ENCODE measurements at regions not wholly inside any gene's neighbourhood (a gene's known extent, or its start where the extent isn't known, plus 50 kb on each side); places are given as distances from the start of the nearest gene placed in this dataset.
"Not testable (repeated sequence)": the region's sequence is repeated elsewhere in the genome, so short reads cannot be mapped to it uniquely, and the experiment has no call there.

DNA sequence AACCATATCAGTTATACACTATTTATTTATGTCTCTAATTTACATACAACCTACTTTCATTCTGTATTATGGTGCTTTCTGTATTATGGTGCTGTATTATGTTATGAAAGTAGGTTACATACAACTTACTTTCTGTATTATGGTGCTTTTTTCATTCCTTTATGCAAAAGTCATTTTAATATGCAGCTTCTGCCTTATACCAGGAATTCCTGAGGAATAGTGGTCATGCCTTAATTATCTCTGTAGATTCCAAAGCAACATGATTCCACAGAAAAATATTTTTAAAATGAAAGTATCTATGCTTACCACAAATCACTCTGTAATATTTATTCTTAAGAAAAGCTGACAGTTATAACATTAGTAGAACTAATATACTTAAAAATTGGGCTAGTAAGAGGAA, 922.0 kb upstream of the NRXN1 start:
- DNase-seq = no peak

DNA sequence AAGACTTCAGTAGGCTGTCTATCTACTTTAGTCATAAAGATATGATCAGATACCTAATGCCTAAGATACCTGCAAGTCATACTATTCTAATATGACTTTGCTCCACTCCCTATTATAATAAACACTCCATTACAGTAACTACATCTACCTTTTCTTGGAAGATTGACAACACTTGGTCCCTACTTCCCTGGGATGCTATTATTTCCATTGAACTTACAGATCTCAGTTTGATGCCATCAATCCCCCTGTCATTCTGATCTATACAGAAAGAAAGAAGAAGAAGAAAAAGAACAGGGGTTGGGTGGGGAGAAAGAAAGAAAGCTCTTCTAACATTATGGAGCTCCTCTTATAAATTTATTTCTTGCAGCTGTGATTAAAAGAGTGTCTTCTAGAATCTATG, 889.1 kb upstream of the NRXN1 start:
- no peak for DNase-seq

DNA sequence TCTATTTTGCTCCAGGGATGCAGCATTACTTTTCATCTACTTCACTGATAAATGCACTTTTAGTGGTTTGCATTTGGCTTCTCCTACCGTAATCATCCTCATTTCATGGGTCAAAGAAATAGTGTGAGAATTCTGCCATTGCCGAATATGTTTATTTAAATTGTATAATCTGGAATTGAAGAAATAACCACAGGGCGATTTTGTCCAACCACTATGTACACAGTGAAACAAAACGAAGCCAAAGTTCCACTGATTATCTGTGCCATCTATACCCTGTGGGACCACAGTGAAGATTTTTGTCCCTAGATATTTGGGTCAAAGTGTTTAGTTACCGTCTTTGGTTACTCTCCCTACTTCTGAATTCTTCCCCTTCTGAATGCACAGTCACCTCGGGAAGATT, 888.6 kb upstream of the NRXN1 start:
- DNase-seq = no peak

DNA sequence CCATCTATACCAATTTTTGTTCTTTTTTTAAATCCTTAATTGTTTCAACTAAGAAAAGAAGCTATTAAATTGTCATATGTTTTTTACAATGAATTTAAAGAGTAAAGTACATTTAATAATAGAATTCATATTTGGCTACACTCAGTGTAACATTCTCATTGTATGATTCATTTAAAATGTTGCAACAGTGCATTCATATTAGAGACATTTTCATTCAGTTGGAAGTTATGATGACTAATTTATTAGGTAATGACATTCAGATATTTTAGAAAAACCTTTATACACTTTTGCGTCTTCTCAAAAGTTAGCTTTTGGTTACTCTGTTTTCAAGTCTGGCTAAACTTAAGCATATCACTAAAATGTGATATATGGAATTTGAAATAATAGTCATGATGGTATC, 887.5 kb upstream of the NRXN1 start:
- DNase-seq = no peak

DNA sequence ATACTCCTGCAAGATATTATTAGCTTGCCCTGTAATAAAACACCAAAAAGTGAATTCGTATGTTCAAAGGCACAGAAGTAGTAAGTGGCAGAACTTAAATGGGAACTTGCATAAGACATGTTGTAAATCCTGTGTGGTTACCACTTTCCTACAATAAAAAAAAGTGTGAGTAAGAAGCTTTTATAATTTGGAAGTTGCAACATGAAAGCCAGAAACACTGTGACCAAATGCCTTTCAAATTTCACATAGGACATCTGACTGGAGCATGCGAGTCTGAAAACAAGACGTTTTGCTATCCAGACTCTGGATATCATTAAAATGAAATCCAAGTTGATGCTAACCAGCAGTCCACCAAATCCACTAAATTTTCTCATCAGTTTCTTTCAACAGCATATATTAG, 886.2 kb upstream of the NRXN1 start:
- no peak for DNase-seq

DNA sequence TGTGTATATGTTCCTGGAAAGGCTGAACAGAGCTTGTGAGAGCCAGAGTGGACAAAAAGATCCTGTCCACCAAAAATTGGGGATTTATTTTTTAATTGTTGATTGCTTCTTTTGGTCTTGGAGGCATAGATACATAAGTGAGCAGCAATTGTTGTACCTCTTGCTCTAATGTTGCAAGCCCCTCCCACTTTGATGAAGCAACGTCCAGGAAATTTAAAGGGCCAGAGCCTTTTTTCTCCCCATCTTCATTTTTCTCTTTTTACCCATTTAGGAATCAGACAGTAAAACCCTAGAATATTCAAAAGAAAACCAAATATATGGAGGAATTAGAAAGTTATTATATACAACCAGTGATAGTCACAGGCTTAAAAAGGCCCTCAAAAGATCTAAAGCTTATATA, 871.8 kb upstream of the NRXN1 start:
- DNase-seq = no peak

DNA sequence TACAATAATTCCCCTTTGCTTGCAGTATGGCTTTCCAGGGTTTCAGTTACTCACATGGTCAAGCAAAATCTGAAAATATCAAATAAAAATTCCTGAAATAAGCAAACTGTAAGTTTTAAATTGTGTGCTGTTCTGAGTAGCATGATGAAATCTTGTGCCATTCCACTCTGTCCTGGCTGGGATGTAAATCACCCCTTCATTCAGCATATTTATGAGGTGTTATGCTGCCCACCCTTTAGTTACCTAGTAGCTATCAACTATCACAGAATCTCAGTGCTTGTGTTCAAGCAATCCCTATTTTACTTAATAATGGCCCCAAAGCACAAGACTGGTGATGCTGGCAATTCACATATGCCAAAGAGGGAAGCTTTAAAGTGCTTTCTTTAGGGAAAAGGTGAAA, 867.7 kb upstream of the NRXN1 start:
- DNase-seq = no peak

DNA sequence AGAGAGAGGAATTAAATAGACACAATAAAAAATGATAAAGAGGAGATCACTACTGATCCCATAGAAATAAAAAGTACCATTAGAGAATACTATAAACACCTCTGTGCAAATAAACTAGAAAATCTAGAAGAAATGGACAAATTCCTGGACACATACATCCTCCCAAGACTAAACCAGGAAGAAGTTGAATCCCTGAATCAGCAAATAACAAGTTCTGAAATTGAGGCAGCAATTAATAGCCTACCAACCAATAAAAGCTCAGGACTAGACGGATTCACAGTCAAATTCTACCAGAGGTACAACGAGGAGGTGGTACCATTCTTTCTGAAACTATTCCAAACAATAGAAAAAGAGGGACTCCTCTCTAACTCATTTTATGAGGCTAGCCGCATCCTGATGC, 862.7 kb upstream of the NRXN1 start:
- DNase-seq = not testable (repeated sequence)

DNA sequence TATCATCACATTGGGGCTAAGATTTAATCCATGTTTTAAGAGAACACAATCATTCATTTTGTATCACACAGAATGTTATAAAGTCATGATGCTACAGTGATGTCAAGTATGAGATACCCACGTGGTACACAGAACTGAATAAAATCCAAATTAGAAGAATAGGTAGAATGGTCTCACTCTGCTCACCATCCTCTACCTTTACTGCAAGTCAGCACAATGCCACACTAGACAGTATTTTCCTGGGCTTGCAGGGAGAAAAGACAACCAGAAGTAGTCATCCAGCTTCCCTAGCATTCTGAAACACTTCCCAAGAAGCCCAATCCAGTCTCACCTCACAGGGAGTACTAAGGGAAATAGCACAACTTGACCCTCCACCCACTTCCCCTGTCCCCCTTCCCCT, 856.2 kb upstream of the NRXN1 start:
- no peak for DNase-seq

DNA sequence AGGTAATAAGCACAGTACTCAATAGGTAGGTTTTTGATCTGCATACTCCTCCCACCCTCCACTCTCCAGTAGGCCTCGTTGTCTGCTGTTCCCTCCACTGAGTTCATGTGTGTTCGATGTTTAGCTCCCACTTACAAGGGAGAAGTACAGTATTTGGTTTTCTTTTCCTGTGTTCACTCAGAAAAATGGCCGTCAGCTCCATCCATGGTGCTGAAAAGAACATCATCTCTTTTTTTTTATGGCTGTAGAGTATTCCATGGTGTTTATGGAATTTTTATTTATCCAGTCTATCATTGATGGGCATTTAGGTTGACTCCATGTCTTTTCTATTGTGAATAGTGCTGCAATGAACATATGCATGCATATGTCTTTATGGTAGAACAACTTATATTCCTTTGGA, 849.7 kb upstream of the NRXN1 start:
- DNase-seq = no peak

DNA sequence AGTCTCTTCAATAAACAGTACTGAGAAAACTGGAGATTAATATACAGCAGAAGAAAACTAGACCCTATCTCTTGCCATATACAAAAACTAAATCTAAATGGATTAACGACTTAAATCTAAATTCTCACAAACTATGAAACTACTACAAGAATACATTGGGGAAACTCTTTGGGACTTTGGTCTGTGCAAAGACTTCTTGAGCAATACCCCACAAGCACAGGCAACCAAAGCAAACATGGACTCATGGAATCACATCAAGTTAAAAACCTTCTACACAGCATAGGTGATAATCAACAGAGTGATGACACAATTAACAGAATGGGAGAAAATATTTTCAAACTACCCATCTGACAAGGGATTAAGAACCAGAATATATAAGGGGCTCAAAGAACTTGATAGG, 848.2 kb upstream of the NRXN1 start:
- DNase-seq = no peak

DNA sequence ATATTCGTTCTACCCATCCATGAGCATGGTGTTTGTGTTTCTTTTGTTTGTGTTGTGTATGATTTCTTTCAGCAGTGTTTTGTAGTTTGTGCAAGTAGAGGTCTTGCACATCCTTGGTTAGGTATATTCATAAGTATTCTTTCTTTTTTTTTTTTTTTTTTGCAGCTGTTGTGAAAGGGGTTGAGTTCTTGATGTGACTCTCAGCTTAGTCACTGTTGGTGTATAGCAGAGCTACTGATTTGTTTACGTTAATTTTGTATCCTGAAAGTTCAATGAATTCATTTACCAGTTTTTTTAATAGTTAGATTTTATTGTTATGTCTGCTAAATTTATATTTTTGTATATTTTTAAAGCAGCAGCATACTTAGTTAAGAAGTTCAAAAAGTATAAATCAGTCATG, 834.4 kb upstream of the NRXN1 start:
- no peak for DNase-seq

DNA sequence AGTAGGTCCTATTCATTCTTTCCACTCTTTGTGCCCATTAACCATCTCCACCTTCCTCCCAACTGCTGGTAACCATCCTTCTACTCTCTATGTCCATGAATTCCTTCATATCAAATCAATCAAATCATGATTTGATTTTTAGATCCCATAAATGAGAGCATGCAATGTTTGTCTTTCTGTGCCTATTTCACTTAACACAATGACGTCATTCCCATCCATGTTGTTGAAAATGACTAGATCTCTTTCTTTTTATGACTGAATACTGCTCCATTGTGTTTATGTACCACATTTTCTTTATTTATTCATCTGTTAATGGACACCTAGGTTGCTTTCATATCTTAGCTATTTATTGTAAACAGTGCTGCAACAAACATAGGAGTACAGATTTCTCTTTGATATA, 827.3 kb upstream of the NRXN1 start:
- DNase-seq = no peak

DNA sequence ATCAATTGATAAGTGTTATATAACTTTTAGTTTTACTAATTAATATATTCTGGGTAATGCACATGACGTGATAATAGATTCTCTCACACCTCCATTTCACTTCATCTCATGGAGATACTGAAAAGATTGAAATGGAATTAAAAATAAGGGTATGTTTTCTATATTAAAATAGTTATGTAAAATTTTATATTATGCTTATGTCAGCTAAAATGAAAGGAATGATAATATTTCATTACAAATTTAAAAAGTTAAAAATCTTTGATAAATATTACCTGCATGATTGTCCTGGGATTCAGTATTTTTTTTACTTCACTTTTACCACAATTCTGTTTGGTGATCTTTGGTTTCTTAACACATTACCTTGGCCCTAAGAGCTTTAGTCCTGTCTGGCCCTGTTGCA, 823.8 kb upstream of the NRXN1 start:
- DNase-seq = no peak

DNA sequence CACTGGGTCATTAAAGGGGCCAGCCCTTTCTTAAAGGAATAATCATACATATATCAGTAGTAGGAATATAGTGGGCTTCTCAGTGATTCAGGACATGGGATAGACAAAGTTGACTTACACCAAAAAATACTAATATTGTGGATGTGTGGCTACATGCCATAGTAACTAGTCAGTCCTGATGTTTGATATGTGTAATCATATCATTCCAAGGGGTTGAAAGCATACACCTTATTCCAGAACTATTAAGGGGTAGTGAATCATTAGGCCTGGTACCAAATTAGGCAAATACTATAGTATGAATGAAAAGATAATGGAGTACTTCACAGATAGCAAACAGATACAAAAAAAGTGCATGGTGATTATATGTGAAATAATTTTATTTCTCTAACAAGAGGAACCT, 814.9 kb upstream of the NRXN1 start:
- no peak for DNase-seq

DNA sequence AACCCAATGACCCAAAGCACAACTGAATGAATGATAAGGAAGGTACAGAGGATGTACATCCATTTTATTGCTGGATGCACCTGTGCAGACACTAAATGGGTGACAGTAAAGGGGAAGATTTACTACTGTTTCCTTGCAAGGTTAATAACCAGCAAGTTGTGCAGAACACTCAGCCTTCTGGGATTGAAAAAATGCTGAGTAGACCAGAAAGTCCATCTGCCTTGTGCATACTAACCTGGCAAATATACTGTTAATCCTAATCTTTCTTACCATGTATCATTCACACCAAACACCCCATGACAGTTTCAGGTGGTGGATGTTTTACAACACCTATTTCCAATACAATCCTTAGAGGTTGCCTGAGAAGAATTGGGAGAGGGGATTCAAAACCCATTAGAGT, 814.1 kb upstream of the NRXN1 start:
- no peak for DNase-seq

DNA sequence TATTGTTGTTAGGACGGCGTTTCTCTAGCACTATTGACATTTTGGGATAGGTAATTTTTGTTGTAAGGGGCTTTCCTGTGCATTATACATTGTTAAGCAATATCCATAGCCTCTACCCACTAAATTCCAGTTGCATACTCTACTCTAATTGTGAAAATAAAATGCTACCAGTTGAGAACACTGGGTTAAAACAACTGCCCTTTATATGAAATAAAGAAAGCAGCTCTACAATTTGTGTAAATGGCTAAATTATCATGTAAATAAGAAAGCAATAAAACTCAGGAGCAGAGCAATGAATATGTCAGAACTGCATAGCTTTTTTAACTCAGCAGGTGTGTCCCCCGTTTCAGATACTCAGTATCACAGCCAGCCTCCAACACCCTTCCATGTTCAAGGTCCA, 812.7 kb upstream of the NRXN1 start:
- DNase-seq = no peak

DNA sequence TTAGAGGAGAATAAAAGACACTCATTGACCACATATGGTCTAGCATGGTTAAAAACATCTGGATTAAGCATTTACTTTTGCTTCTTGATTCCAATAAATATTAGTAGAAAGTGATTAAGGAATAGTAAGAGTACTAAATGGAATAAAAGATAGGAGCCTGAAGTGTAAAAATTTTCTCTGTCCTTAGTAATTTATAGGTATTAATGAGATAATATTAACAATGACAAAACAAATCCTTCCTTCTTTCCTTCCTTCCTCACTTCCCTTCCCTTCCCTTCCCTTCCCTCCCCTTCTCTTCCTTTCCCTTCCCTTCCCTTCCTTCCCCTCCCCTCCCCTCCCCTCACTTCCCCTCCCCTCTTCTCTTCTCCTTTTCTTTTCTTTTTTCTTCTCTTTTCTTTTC, 797.5 kb upstream of the NRXN1 start:
- DNase-seq = no peak

DNA sequence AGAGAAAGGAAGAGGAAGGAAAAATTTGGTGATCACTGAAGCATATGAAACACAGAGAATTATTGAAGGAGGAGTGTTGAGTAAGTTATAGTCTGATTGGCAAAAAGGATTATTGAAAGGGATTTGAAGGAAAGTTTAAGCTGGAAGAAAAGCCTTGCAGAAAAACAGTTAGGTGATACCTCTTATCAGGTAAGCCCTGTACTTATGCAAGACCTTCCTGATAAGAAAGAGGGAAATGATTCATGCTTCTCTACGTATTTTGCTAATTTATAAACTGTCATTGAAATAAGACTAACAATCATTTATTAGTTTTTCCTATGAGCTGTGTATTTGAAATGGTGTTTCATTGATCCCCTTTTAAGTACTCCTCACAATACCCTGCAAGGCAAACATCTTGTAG, 793.9 kb upstream of the NRXN1 start:
- DNase-seq = no peak

DNA sequence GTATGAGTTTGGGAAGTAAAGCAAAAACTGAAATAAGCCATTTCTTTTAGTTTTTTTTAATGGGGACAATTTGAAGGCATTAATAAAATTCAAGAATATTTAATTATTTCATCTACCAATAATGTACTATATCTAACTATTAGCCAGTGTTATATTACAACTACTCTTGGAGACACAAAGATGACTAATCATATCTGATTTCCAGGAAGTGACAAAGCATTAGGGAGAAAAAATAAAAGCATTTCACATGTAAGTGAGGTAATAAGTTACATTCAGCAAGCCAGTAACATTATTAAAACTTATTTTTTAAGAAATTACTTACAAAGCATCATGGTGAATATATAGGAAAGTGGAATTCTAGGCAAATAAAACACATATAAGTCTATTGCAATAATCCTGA, 781.3 kb upstream of the NRXN1 start:
- DNase-seq = no peak

DNA sequence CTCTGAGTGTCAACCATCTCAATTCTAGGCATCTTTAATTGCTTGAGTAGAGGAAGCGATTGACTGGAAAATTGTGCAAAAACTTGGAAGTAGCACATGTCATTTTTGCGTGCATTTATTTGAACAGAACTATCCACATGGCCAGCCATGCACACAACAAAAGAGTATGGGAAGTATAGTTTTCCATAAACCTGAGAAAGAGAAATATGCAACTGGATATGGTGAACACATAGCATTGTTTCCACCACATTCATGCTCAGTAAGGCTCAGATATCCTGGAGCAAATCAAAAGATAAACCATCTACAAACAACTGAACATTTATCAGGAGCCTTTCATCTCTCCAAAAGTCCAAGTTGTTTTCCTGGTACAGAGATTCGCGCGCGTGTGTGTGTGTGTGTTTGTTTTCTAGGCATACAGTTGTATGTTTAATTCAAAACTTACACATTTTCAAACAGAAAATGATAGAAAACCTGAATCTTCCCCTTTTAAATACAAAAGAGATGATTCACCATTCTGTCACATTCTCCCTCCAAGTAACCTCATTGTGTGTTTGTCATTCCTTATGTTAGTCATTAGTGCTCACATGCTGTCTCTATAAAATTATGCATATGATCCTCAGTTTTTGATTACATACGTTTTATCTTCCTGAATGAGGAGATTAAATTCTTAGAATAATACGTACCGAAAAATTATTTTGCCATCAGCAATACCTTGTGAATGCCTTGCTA, 780.4 kb upstream of the NRXN1 start:
- no peak for DNase-seq

DNA sequence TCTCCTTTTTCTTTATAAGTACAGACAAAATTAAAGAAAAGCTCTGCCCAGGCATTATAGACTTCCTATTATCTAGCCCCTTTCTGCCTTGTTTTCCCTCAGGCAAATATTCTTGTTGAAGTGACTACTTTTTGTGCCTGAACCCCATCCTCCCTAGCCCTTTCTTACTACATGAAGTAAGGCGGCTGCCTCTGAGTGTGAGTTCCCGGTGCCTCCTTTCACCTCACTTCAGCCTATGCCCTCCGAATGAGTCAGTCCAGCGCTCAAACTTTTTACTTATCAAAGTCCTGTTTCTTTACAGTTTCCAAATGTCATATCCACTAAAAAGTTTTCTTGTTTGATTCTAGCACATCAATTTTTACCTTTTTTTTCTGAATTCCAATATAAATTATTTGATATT, 778.3 kb upstream of the NRXN1 start:
- no peak for DNase-seq

DNA sequence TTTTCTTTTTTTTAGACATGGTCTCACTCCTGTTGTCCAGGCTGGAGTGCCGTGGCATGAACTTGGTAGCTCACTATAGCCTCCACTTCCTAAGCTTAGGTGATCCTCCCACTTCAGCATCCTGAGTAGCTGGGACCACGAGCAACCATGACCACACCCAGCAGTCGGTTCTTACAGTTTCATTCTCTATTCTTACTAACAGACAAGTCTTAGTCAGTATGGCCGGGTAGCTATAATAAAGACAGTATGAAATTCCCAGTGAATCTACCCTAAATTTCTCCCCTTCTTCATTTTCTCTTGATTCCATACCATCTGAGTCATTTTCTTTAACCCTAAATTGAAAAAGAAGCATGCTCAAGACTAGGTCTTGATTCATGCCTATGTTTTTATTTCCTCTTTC, 775.3 kb upstream of the NRXN1 start:
- no peak for DNase-seq

DNA sequence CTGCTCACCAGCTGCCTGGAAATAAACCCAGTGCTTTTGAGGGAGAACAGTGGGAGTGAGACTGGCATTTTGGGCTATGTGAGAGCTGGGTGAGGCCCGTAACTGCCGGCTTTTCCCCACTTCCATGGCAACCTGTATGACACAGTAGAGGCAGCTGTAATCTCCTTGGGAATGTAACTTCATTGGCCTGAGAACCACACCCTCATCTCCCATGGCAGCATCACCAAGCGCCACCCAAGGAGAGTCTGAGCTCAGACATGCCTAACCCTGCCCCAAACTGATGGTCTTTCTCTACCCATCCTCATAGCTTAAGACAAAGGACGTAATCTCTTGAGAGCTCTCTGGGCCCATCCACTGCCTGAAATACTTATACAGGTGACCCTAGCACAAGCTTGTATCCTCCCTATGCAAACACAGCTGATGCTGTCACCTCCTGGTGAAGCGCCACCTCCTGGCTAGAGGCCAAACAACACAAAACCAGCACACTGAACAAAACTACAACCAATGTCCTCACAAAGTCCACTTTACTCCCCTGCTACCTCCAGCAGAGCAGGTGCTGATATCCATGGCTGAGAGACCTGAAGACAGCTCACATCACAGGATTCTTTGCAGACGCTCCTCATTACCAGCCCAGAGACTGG, 763.4 kb upstream of the NRXN1 start:
- DNase-seq = no peak

DNA sequence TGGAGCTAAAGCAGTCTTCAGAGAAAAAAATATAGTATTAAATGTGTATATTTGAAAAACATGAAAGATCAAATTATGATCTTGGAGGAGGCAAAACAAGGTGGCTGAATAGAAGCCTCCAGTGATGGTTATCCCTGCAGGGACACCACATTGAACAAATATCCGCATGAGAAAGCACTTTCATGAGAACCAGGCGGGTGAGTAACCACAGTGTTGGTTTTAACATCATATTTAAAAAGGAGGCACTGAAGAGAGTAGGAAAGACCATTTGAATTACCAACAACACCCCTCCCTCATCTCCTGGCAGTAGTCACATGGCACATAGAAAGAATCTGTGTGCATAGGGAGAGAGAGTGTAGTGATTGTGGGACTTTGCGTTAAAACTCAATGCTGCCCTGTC, 759.6 kb upstream of the NRXN1 start:
- DNase-seq = no peak
